ENCODE measurements at regions not wholly inside any gene's neighbourhood (a gene's known extent, or its start where the extent isn't known, plus 50 kb on each side); places are given as distances from the start of the nearest gene placed in this dataset.

DNA sequence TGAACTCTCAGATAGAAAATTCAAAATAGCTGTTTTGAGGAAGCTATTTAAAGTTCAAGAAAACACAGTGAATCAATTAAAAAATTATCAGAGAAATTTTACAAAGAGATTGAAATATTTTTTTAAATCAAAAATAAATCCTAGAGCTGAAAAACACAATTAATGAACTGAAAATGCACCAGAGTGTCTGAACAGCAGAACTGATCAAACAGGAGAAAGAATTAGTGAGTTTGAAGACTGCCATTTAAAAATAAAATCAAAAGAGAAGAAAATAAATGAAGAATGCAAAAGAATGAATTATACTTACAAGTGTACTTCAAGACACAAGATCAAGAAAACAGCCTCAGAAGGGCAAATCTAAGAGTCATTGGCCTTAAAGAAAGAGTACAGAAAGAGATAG lies 1000.2 kb upstream of the ATXN8OS start:
- FAIRE-seq, result no peak
- DNase-seq (ENCODE audit: low read depth, low spot score), result no peak
- TF ChIP-seq, protein P1, sequence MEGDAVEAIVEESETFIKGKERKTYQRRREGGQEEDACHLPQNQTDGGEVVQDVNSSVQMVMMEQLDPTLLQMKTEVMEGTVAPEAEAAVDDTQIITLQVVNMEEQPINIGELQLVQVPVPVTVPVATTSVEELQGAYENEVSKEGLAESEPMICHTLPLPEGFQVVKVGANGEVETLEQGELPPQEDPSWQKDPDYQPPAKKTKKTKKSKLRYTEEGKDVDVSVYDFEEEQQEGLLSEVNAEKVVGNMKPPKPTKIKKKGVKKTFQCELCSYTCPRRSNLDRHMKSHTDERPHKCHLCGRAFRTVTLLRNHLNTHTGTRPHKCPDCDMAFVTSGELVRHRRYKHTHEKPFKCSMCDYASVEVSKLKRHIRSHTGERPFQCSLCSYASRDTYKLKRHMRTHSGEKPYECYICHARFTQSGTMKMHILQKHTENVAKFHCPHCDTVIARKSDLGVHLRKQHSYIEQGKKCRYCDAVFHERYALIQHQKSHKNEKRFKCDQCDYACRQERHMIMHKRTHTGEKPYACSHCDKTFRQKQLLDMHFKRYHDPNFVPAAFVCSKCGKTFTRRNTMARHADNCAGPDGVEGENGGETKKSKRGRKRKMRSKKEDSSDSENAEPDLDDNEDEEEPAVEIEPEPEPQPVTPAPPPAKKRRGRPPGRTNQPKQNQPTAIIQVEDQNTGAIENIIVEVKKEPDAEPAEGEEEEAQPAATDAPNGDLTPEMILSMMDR (optimal IDR thresholded peaks at IDR 0.05 in 1 of 3, IDR thresholded peaks at IDR 0.05 in 1 of 3, conservative IDR thresholded peaks at IDR 0.05 in 1 of 3; ENCODE audit: extremely low read depth in 1 of 3, insufficient read depth in 2 of 3, low read length in 3 of 3), result no peak
- TF ChIP-seq EZH2 (IDR thresholded peaks at IDR 0.05; ENCODE audit: low read length), result no peak

DNA sequence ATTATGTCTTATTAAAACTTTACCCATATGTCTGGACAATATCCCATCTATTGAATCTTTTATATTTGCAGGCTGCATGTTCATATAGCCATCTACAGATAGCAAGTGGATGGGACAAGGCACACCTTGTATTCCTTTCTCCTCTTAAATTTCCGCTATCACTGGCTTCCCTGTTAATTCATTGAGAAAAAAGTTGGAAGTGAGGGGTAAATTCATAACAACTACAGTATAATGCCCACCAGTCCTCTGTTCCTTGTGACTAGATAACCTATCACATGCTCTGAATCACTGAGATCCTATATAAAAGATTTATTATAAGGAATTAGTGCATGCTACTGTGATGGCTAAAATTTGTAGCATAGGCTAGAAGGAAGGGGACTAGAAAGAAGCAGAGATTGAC lies 1005.8 kb upstream of the ATXN8OS start:
- no peaks in the 10 kb centered on the region for H3K9me1 ChIP-seq (ENCODE audit: control insufficient read depth, extremely low read depth, insufficient read depth, low read length)
- dilution Hi-C loops (cut with MboI; ENCODE audit: extremely low pct_ligation_motif_present, low sequenced_read_pairs), result no loop called here
- H3K4me3 ChIP-seq (ENCODE audit: control insufficient read depth in 2 of 3, extremely low read depth in 1 of 3, insufficient read depth in 2 of 3, low read depth in 1 of 3, low read length in 3 of 3), result no peak overlapping the region
- no peaks in the 10 kb centered on the region for H3K79me2 ChIP-seq (ENCODE audit: control insufficient read depth, insufficient read depth, low read length)
- H3K27ac ChIP-seq (ENCODE audit: control insufficient read depth, insufficient read depth, low read length), result no peak overlapping the region
- H3K27me3 ChIP-seq (ENCODE audit: control insufficient read depth, extremely low read depth, insufficient read depth, low read length), result no peaks in the 10 kb centered on the region
- no peaks in the 10 kb centered on the region for H4K20me1 ChIP-seq (ENCODE audit: control insufficient read depth, extremely low read depth, insufficient read depth, low read length)
- DNase-seq (ENCODE audit: low read depth, low spot score), result no peak
- no peak for FAIRE-seq
- H2AFZ ChIP-seq (ENCODE audit: control insufficient read depth, low read length), result no peak overlapping the region
- H3K9ac ChIP-seq (ENCODE audit: control insufficient read depth, extremely low read depth, insufficient read depth, low read length), result no peak overlapping the region
- H3K9me3 ChIP-seq (ENCODE audit: control insufficient read depth, low read depth, low read length), result peaks cover 3% of the 10 kb centered on the region
- H3K36me3 ChIP-seq (ENCODE audit: control insufficient read depth in 2 of 2, extremely low read depth in 1 of 2, insufficient read depth in 2 of 2, low read length in 2 of 2), result no peaks in the 10 kb centered on the region
- no peak for TF ChIP-seq EZH2 (IDR thresholded peaks at IDR 0.05; ENCODE audit: low read length)
- TF ChIP-seq, protein P1 (optimal IDR thresholded peaks at IDR 0.05 in 1 of 3, IDR thresholded peaks at IDR 0.05 in 1 of 3, conservative IDR thresholded peaks at IDR 0.05 in 1 of 3; ENCODE audit: extremely low read depth in 1 of 3, insufficient read depth in 2 of 3, low read length in 3 of 3), result no peak
- H3K4me1 ChIP-seq (ENCODE audit: control insufficient read depth, extremely low read depth, insufficient read depth, low read length), result no peaks in the 10 kb centered on the region
- H3K4me2 ChIP-seq (ENCODE audit: control insufficient read depth, extremely low read depth, insufficient read depth, low read depth, low read length), result no peak overlapping the region

More for the DNA sequence above, 1000.2 kb upstream of the ATXN8OS start:
- Histone ChIP-seq H3K4me3 (ENCODE audit: control insufficient read depth in 2 of 3, extremely low read depth in 1 of 3, insufficient read depth in 2 of 3, low read depth in 1 of 3, low read length in 3 of 3) (no peak overlapping the region), H3K79me2 (ENCODE audit: control insufficient read depth, insufficient read depth, low read length) (no peaks in the 10 kb centered on the region), H3K36me3 (ENCODE audit: control insufficient read depth in 2 of 2, extremely low read depth in 1 of 2, insufficient read depth in 2 of 2, low read length in 2 of 2) (no peaks in the 10 kb centered on the region), H3K27me3 (ENCODE audit: control insufficient read depth, extremely low read depth, insufficient read depth, low read length) (no peaks in the 10 kb centered on the region), H2AFZ (ENCODE audit: control insufficient read depth, low read length) (no peak overlapping the region), H3K4me2 (ENCODE audit: control insufficient read depth, extremely low read depth, insufficient read depth, low read depth, low read length) (no peak overlapping the region), H3K9me1 (ENCODE audit: control insufficient read depth, extremely low read depth, insufficient read depth, low read length) (no peaks in the 10 kb centered on the region), H3K27ac (ENCODE audit: control insufficient read depth, insufficient read depth, low read length) (no peak overlapping the region), H3K9ac (ENCODE audit: control insufficient read depth, extremely low read depth, insufficient read depth, low read length) (no peak overlapping the region), H3K4me1 (ENCODE audit: control insufficient read depth, extremely low read depth, insufficient read depth, low read length) (no peaks in the 10 kb centered on the region), H4K20me1 (ENCODE audit: control insufficient read depth, extremely low read depth, insufficient read depth, low read length) (no peaks in the 10 kb centered on the region), H3K9me3 (ENCODE audit: control insufficient read depth, low read depth, low read length) (peaks cover 4% of the 10 kb centered on the region)
- dilution Hi-C loops (cut with MboI; ENCODE audit: extremely low pct_ligation_motif_present, low sequenced_read_pairs), result no loop called here

Data from keratinocyte (primary cell).